ENCODE measurements at regions not wholly inside any gene's neighbourhood (a gene's known extent, or its start where the extent isn't known, plus 50 kb on each side); places are given as distances from the start of the nearest gene placed in this dataset.

DNA sequence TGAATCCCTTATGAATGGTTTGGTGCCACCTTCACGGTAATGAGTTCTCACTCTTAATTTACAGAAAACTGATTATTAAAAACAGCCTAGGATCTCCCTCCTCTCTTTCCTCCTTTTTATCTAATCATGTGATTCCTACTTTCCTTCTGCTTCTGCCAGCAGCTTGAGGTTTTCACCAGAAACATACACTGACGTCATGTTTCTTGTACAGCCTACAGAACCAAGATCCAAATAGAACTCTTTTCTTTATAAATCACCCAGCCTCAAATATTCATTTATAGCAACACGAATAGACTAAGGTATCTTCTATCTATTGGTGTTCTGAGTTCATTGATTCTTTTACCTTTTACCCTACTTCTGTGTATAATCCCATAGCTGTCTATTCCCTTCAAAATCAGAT is 388.9 kb upstream of the CDH10 start:
- DNase-seq (ENCODE audit: extremely low spot score), result no peak
- POLR2A ChIA-PET, result no interaction called here
- TF ChIP-seq BHLHE40 (IDR thresholded peaks at IDR 0.05; ENCODE audit: borderline replicate concordance) (no peak), ARNT (IDR thresholded peaks at IDR 0.05) (no peak), ELF4 (IDR thresholded peaks at IDR 0.05) (no peak), FOXM1 (IDR thresholded peaks at IDR 0.05; ENCODE audit: borderline replicate concordance) (no peak), SUZ12 (IDR thresholded peaks at IDR 0.05) (no peak), HDGF (IDR thresholded peaks at IDR 0.05; ENCODE audit: borderline replicate concordance) (no peak), NFRKB (IDR thresholded peaks at IDR 0.05) (no peak), LEF1 (IDR thresholded peaks at IDR 0.05; ENCODE audit: borderline replicate concordance) (no peak)
- TF ChIP-seq, protein P1, sequence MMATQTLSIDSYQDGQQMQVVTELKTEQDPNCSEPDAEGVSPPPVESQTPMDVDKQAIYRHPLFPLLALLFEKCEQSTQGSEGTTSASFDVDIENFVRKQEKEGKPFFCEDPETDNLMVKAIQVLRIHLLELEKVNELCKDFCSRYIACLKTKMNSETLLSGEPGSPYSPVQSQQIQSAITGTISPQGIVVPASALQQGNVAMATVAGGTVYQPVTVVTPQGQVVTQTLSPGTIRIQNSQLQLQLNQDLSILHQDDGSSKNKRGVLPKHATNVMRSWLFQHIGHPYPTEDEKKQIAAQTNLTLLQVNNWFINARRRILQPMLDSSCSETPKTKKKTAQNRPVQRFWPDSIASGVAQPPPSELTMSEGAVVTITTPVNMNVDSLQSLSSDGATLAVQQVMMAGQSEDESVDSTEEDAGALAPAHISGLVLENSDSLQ (IDR thresholded peaks at IDR 0.05), result no peak
- CTCF ChIA-PET, result no interaction called here

DNA sequence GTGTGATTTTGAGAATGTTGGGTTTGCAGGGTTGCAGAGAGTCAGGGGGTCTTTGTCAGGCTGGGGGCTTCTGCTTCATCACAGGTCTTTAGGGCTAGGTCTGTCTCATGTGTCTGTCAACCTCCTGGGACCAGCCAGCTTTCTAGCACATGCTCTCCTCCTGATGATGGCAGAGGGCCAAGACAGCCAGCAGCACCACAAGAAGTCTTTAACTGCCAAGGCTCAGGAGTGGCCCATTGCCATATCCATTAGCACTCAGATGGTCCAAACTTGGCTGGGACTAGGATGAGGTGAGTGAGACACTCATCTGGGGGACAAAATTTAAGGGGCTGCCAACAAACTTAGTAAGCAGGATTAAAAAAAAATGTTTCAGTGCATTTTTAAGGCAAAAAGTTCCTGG is 384.2 kb upstream of the CDH10 start:
- ChIA-PET CTCF (no interaction called here), POLR2A (no interaction called here)
- DNase-seq (ENCODE audit: extremely low spot score), result no peak
- TF ChIP-seq ELF4 (IDR thresholded peaks at IDR 0.05) (no peak), ZNF384 (IDR thresholded peaks at IDR 0.05) (no peak), NFRKB (IDR thresholded peaks at IDR 0.05) (no peak), FOXK2 (IDR thresholded peaks at IDR 0.05) (no peak), TARDBP (IDR thresholded peaks at IDR 0.05) (no peak), FOXM1 (IDR thresholded peaks at IDR 0.05; ENCODE audit: borderline replicate concordance) (no peak), SUZ12 (IDR thresholded peaks at IDR 0.05) (no peak), SP1 (IDR thresholded peaks at IDR 0.05) (no peak), BHLHE40 (IDR thresholded peaks at IDR 0.05; ENCODE audit: borderline replicate concordance) (no peak)

DNA sequence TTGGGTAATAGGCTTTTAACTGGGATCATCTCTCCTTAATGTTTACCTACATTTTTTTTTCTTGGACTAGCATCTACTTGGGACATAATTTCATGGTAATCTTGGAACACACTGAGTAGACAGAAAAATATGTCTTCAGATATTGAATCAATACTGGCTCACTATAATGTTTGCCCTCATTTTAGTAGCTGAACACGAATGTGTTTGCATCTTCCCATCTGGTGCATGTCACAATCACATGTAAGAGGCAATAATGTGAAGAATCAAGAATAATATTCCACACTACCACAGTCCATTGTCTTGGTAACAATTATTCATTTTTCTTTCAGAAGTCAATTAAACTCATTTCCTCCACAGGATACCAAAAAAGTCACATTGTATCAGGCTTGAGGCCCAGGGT is 382.7 kb upstream of the CDH10 start:
- ChIA-PET POLR2A (no interaction called here), CTCF (no interaction called here)
- no peak for TF ChIP-seq SP1 (IDR thresholded peaks at IDR 0.05)
- TF ChIP-seq FOXA1 (IDR thresholded peaks at IDR 0.05), result no peak
- no peak for TF ChIP-seq TARDBP (IDR thresholded peaks at IDR 0.05)
- TF ChIP-seq, protein P1 (IDR thresholded peaks at IDR 0.05), result no peak
- TF ChIP-seq ELF4 (IDR thresholded peaks at IDR 0.05), result no peak
- no peak for TF ChIP-seq ZNF384 (IDR thresholded peaks at IDR 0.05)
- TF ChIP-seq ARNT (IDR thresholded peaks at IDR 0.05), result no peak
- no peak for TF ChIP-seq NFRKB (IDR thresholded peaks at IDR 0.05)
- no peak for TF ChIP-seq SUZ12 (IDR thresholded peaks at IDR 0.05)
- TF ChIP-seq LEF1 (IDR thresholded peaks at IDR 0.05; ENCODE audit: borderline replicate concordance), result no peak
- no peak for TF ChIP-seq HDGF (IDR thresholded peaks at IDR 0.05; ENCODE audit: borderline replicate concordance)
- no peak for TF ChIP-seq FOXK2 (IDR thresholded peaks at IDR 0.05)
- no peak for TF ChIP-seq FOXM1 (IDR thresholded peaks at IDR 0.05; ENCODE audit: borderline replicate concordance)
- no peak for TF ChIP-seq L3MBTL2 (conservative IDR thresholded peaks at IDR 0.05)
- TF ChIP-seq CTBP1 (IDR thresholded peaks at IDR 0.05; ENCODE audit: borderline replicate concordance), result no peak
- TF ChIP-seq BHLHE40 (IDR thresholded peaks at IDR 0.05; ENCODE audit: borderline replicate concordance), result no peak
- no peak for DNase-seq (ENCODE audit: extremely low spot score)

DNA sequence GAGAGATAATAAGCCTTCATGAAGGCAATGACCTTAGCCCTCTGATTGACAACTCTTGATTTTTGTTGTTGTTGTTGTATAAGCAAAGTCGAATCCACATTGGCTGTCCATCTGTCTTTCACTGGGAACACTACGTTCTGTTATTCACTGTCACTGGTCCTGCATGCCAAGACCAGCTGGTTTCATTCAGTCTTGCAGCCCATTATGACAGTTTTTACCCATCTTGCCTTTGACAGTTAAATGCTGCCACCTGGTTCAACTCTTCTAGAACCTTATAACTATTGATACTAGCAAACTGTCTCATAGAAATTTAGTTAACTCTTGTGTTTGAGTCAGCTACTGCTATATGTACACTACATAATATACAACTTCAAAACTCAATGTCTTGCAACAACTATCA is 382.3 kb upstream of the CDH10 start:
- ChIA-PET CTCF (no interaction called here), POLR2A (no interaction called here)
- no peak for TF ChIP-seq FOXA1 (IDR thresholded peaks at IDR 0.05)
- TF ChIP-seq FOXK2 (IDR thresholded peaks at IDR 0.05), result no peak
- no peak for TF ChIP-seq L3MBTL2 (conservative IDR thresholded peaks at IDR 0.05)
- DNase-seq (ENCODE audit: extremely low spot score), result no peak

DNA sequence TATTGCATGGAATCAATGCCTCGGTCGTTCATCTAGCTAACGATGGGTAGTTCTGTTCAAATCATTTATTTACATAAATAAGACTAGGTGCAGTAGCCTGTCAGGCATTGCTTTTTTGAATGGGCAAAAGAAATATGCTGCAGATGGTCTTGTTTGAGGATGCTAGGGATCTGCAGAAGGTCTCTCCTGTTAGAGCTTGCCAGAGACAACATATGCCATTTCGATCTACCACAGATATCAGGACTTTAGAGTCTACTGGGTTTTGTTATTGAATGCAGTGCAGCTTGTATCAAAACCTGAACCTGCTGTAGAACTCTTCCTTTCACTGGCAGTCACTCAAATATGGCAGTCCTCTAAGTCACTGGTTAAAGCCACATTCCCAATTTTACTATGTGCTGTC is 381.1 kb upstream of the CDH10 start:
- no peak for DNase-seq (ENCODE audit: extremely low spot score)
- ChIA-PET CTCF (no interaction called here), POLR2A (no interaction called here)
- TF ChIP-seq BHLHE40 (IDR thresholded peaks at IDR 0.05; ENCODE audit: borderline replicate concordance) (no peak), ZNF384 (IDR thresholded peaks at IDR 0.05) (no peak), TARDBP (IDR thresholded peaks at IDR 0.05) (no peak), LEF1 (IDR thresholded peaks at IDR 0.05; ENCODE audit: borderline replicate concordance) (no peak), ELF4 (IDR thresholded peaks at IDR 0.05) (no peak), L3MBTL2 (conservative IDR thresholded peaks at IDR 0.05) (no peak), FOXK2 (IDR thresholded peaks at IDR 0.05) (no peak), NFRKB (IDR thresholded peaks at IDR 0.05) (no peak), ARNT (IDR thresholded peaks at IDR 0.05) (no peak), FOXA1 (IDR thresholded peaks at IDR 0.05) (no peak), HDGF (IDR thresholded peaks at IDR 0.05; ENCODE audit: borderline replicate concordance) (no peak)
- TF ChIP-seq, protein P1 (IDR thresholded peaks at IDR 0.05), result no peak

DNA sequence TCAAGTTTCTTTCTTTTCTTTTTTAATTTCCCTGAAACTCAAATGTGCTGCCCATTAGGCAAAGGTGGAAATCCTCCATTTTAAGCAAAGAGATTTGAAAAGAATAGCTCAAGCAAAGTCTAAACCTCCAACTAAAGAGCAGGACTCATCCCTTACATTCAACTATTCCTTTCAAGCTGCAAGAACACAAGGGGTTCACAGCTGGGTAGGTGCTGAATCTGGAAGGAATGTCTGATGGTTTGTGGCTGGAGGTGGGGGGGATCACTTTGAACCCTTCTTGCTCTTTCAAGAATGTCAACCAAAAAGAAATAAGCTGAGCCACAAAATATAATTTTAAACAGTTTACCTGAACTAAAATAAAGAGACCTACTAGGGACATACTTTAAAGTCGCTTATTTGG is 375.7 kb upstream of the CDH10 start:
- ChIA-PET CTCF (interaction anchor here (0.6 kb wide), 1 partner anchor 974 kb away, joined by 4 read pairs; no protein-coding TSS in a partner anchor), POLR2A (no interaction called here)
- DNase-seq (ENCODE audit: extremely low spot score), result no peak

More for the DNA sequence above, 375.7 kb upstream of the CDH10 start:
- TF ChIP-seq ARNT (IDR thresholded peaks at IDR 0.05) (no peak), SUZ12 (IDR thresholded peaks at IDR 0.05) (no peak), CTBP1 (IDR thresholded peaks at IDR 0.05; ENCODE audit: borderline replicate concordance) (no peak), BHLHE40 (IDR thresholded peaks at IDR 0.05; ENCODE audit: borderline replicate concordance) (no peak), ZNF384 (IDR thresholded peaks at IDR 0.05) (no peak), FOXA1 (IDR thresholded peaks at IDR 0.05) (no peak), SP1 (IDR thresholded peaks at IDR 0.05) (no peak), TARDBP (IDR thresholded peaks at IDR 0.05) (no peak), FOXK2 (IDR thresholded peaks at IDR 0.05) (no peak), ELF4 (IDR thresholded peaks at IDR 0.05) (no peak), LEF1 (IDR thresholded peaks at IDR 0.05; ENCODE audit: borderline replicate concordance) (no peak), NFRKB (IDR thresholded peaks at IDR 0.05) (no peak), FOXM1 (IDR thresholded peaks at IDR 0.05; ENCODE audit: borderline replicate concordance) (no peak)
- TF ChIP-seq, protein P1 (IDR thresholded peaks at IDR 0.05), result no peak
